ENCODE measurements at regions not wholly inside any gene's neighbourhood (a gene's known extent, or its start where the extent isn't known, plus 50 kb on each side); places are given as distances from the start of the nearest gene placed in this dataset.

DNA sequence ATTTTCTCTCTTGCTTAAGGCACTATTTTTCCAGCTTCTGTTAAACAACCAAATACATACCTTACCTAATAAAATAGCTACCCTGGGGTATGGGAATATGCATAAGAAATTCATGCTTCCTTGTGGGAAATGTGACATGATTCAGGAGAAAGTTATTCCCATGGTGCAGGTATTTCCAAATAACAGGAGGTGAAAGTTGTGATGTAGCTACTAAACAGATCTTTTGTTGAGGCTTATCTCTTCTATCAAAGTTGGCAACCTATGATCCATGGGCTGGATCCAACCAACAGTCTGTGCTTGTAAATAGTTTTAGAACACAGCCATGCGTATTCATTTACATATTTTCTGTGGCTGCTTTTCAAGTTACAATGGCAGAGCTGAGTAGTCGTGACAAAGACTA lies 177.8 kb upstream of the NBEA start:
- no peaks in the 10 kb centered on the region for H3K36me3 ChIP-seq
- ATAC-seq (peak in 1 of 4 donors; percentile 33), DNase-seq (no peak), FAIRE-seq (no peak)
- no peaks in the 10 kb centered on the region for H3K4me1 ChIP-seq
- no peaks in the 10 kb centered on the region for H3K27me3 ChIP-seq
- WGBS, 2 donors, result 53 to 60% methylated on average over 2 of the region's 2 CpGs
- H3K4me3 ChIP-seq, result no peak overlapping the region
- intact Hi-C loops (cut with DNase I), result no loop called here
- H3K27ac ChIP-seq, result no peak overlapping the region
- H3K9me3 ChIP-seq, result no peaks in the 10 kb centered on the region
- TF ChIP-seq CTCF (IDR thresholded peaks at IDR 0.05), result no peak

- H3K27me3 ChIP-seq, result no peaks in the 10 kb centered on the region
- no peaks in the 10 kb centered on the region for H3K4me1 ChIP-seq
- intact Hi-C loops (cut with DNase I), result no loop called here
- FAIRE-seq (no peak), DNase-seq (no peak), ATAC-seq (no peak)
- no peak for TF ChIP-seq CTCF (IDR thresholded peaks at IDR 0.05)
- H3K36me3 ChIP-seq, result no peaks in the 10 kb centered on the region
- WGBS, 2 donors, result 93 to 95% methylated on average over 6 of the region's 6 CpGs
- no peaks in the 10 kb centered on the region for H3K9me3 ChIP-seq
- H3K27ac ChIP-seq, result no peak overlapping the region
- H3K4me3 ChIP-seq, result no peak overlapping the region
Observed at GRCh38 chr13:34765446-34766180, 176.5 kb upstream of the NBEA start.

DNA sequence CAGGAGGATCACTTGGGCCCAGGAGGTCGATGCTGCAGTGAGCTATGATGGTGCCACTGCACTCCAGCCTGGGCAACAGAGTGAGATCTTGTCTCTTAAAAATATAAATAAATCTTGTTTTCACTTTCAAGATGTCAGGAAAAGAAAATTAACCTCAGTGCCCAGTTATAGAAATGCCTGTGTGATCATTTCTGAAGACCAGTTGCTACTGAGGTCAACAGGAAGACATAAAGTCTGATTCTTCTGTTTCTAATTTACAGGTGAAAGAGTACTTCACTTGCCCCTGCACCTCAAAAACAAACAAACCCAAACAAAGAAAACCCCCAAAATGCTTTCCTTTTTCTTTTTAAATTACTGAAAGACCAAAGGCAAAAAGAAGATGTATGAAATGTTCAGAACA lies 174.3 kb upstream of the NBEA start:
- no peak for ATAC-seq
- Histone ChIP-seq H3K36me3 (no peaks in the 10 kb centered on the region), H3K4me1 (no peaks in the 10 kb centered on the region), H3K27me3 (no peaks in the 10 kb centered on the region), H3K4me3 (no peak overlapping the region), H3K9me3 (no peaks in the 10 kb centered on the region), H3K27ac (no peak overlapping the region)
- DNase-seq, result no peak
- no peak for FAIRE-seq
- no peak for TF ChIP-seq CTCF (IDR thresholded peaks at IDR 0.05)
- intact Hi-C loops (cut with DNase I), result no loop called here
- WGBS, 2 donors, result 75 to 90% methylated on average over 1 of the region's 1 CpG

- no peaks in the 10 kb centered on the region for H3K4me1 ChIP-seq
- no peak overlapping the region for H3K4me3 ChIP-seq
- no peak for TF ChIP-seq CTCF (IDR thresholded peaks at IDR 0.05)
- no peaks in the 10 kb centered on the region for H3K27me3 ChIP-seq
- no peaks in the 10 kb centered on the region for H3K36me3 ChIP-seq
- no peak overlapping the region for H3K27ac ChIP-seq
- H3K9me3 ChIP-seq, result no peaks in the 10 kb centered on the region
- ATAC-seq (no peak), FAIRE-seq (no peak), DNase-seq (no peak)
- intact Hi-C loops (cut with DNase I), result no loop called here
- WGBS, 2 donors, result 65 to 71% methylated on average over 2 of the region's 2 CpGs
Observed at GRCh38 chr13:34772206-34772605, 169.9 kb upstream of the NBEA start.

- no peaks in the 10 kb centered on the region for H3K36me3 ChIP-seq
- no peaks in the 10 kb centered on the region for H3K9me3 ChIP-seq
- FAIRE-seq (no peak), DNase-seq (no peak), ATAC-seq (no peak)
- no peaks in the 10 kb centered on the region for H3K4me1 ChIP-seq
- no peaks in the 10 kb centered on the region for H3K27me3 ChIP-seq
- intact Hi-C loops (cut with DNase I), result no loop called here
- WGBS, 2 donors, result 56 to 60% methylated on average over 3 of the region's 3 CpGs
- TF ChIP-seq CTCF (IDR thresholded peaks at IDR 0.05), result no peak
- no peak overlapping the region for H3K27ac ChIP-seq
- no peak overlapping the region for H3K4me3 ChIP-seq
Observed at GRCh38 chr13:34772881-34773280, 169.2 kb upstream of the NBEA start.

Data from pancreas (tissue), 10 donors.